ENCODE measurements at regions not wholly inside any gene's neighbourhood (a gene's known extent, or its start where the extent isn't known, plus 50 kb on each side); places are given as distances from the start of the nearest gene placed in this dataset.
"Not testable (repeated sequence)": the region's sequence is repeated elsewhere in the genome, so short reads cannot be mapped to it uniquely, and the experiment has no call there.

- no peak for TF ChIP-seq CREB1 (CRISPR knock-in tag; IDR thresholded peaks at IDR 0.05; ENCODE audit: low read depth)
- no peak for TF ChIP-seq EZH2 (IDR thresholded peaks at IDR 0.05; ENCODE audit: low read depth, unreplicated experiment)
- TF ChIP-seq ZNF114 (CRISPR knock-in tag; IDR thresholded peaks at IDR 0.05) = no peak
Observed at GRCh38 chrX:26445288-26445687, 229.3 kb downstream of the MAGEB5 start (continued).

- H3K4me3 ChIP-seq; H3K36me3 ChIP-seq (ENCODE audit: insufficient read depth); H4K20me1 ChIP-seq (replicated peaks; ENCODE audit: insufficient read depth); H3F3A ChIP-seq (replicated peaks; ENCODE audit: low read depth); H3K27ac ChIP-seq (ENCODE audit: low read depth); H3K27me3 Mint-ChIP-seq (ENCODE audit: insufficient read depth, low read depth, poor library complexity); H3K4me1 Mint-ChIP-seq; H2AFZ ChIP-seq; H3K27ac Mint-ChIP-seq; DNase-seq (ENCODE audit: low spot score); H3K4me2 ChIP-seq; ATAC-seq; H3K27me3 ChIP-seq (ENCODE audit: insufficient read depth); H3K36me3 Mint-ChIP-seq (ENCODE audit: low read depth); H3K79me2 ChIP-seq (replicated peaks; ENCODE audit: insufficient read depth); H3K4me3 Mint-ChIP-seq; H3K9me2 ChIP-seq (ENCODE audit: insufficient read depth); H3K4me1 ChIP-seq (ENCODE audit: insufficient read depth); H3K9me3 Mint-ChIP-seq: not testable (repeated sequence)
Observed at GRCh38 chrX:26444417-26444816, 228.4 kb downstream of the MAGEB5 start.

- Histone ChIP-seq H3K27ac (ENCODE audit: low read depth) (no peak overlapping the region), H3K9me2 (ENCODE audit: insufficient read depth) (no peaks in the 10 kb centered on the region), H3K4me1 (ENCODE audit: insufficient read depth) (no peaks in the 10 kb centered on the region), H3K36me3 (ENCODE audit: insufficient read depth) (no peaks in the 10 kb centered on the region), H2AFZ (no peak overlapping the region), H3K79me2 (replicated peaks; ENCODE audit: insufficient read depth) (no peaks in the 10 kb centered on the region), H3K4me3 (no peak overlapping the region), H3K4me2 (no peak overlapping the region), H3K27me3 (ENCODE audit: insufficient read depth) (no peaks in the 10 kb centered on the region), H3F3A (replicated peaks; ENCODE audit: low read depth) (no peaks in the 10 kb centered on the region), H4K20me1 (replicated peaks; ENCODE audit: insufficient read depth) (no peaks in the 10 kb centered on the region)
- no peaks in the 10 kb centered on the region for H3K9me3 Mint-ChIP-seq
- no peaks in the 10 kb centered on the region for H3K36me3 Mint-ChIP-seq (ENCODE audit: low read depth)
- no peak overlapping the region for H3K4me3 Mint-ChIP-seq
- no peaks in the 10 kb centered on the region for H3K27me3 Mint-ChIP-seq (ENCODE audit: insufficient read depth, low read depth, poor library complexity)
- H3K27ac Mint-ChIP-seq = no peak overlapping the region
- TF ChIP-seq CTCF (conservative IDR thresholded peaks at IDR 0.05; ENCODE audit: low read depth in 2 of 2) (peak; percentile 66 to 67), REST (IDR thresholded peaks at IDR 0.05; ENCODE audit: unreplicated experiment) (no peak)
- H3K4me1 Mint-ChIP-seq = no peaks in the 10 kb centered on the region; the same call in 2 of the 3 replicates
- ATAC-seq = peak; percentile 35; the same call in 2 of the 3 replicates
- DNase-seq (ENCODE audit: low spot score) = peak; percentile 43
Observed at GRCh38 chrX:26442340-26442739, 226.4 kb downstream of the MAGEB5 start.

Data from GM23338 (cell line).